Smooth muscle cell (in vitro differentiated cells): ENCODE measurements at regions not wholly inside any gene's neighbourhood (a gene's known extent, or its start where the extent isn't known, plus 50 kb on each side); places are given as distances from the start of the nearest gene placed in this dataset.
"Not testable (repeated sequence)": the region's sequence is repeated elsewhere in the genome, so short reads cannot be mapped to it uniquely, and the experiment has no call there.

Experiments
- DNase-seq: peaks from one replicate; lab custom pipeline; 2025; ENCODE audit not compliant: unreplicated experiment; lab: John Stamatoyannopoulos, UW
- H2AFZ ChIP-seq: fragments of 200-600 bp; sonication (generic); 2 replicates; pipeline ENCODE4 v1.6.0; 2016; ENCODE audit warnings: antibody characterized with exemption, low read depth, mild to moderate bottlenecking
- H3F3A ChIP-seq: fragments of 200-600 bp; sonication (generic); 2 replicates; pipeline ENCODE4 v1.6.0; 2017; ENCODE audit warnings: antibody characterized with exemption, low read depth
- H3K27ac ChIP-seq: fragments of 200-600 bp; sonication (generic); 2 replicates; pipeline ENCODE4 v1.5.1; 2016; ENCODE audit warnings: low read depth, mild to moderate bottlenecking
- H3K27me3 ChIP-seq: fragments of 200-600 bp; sonication (generic); 2 replicates; pipeline ENCODE4 v1.6.1; 2016; ENCODE audit warnings: low read depth, mild to moderate bottlenecking
- H3K36me3 ChIP-seq: fragments of 200-600 bp; sonication (generic); 2 replicates; pipeline ENCODE4 v1.5.1; 2016; ENCODE audit warnings: low read depth
- H3K4me1 ChIP-seq: fragments of 200-600 bp; sonication (generic); 2 replicates; pipeline ENCODE4 v1.5.1; 2016; ENCODE audit warnings: low read depth
- H3K4me2 ChIP-seq: fragments of 200-600 bp; sonication (generic); 2 replicates; pipeline ENCODE4 v1.6.0; 2016; ENCODE audit warnings: mild to moderate bottlenecking
- H3K4me3 ChIP-seq: fragments of 200-600 bp; sonication (generic); 2 replicates; pipeline ENCODE4 v1.5.1; 2016; ENCODE audit warnings: mild to moderate bottlenecking
- H3K79me2 ChIP-seq: fragments of 200-600 bp; sonication (generic); 2 replicates; pipeline ENCODE4 v1.6.0; 2016; ENCODE audit warnings: low read depth, mild to moderate bottlenecking
- H3K9ac ChIP-seq: fragments of 200-600 bp; sonication (generic); 2 replicates; pipeline ENCODE4 v1.6.0; 2016; ENCODE audit warnings: low read depth
- H3K9me3 ChIP-seq: fragments of 200-600 bp; sonication (generic); replicated peaks from 2 replicates; pipeline ENCODE4 v1.5.1; 2016; ENCODE audit warnings: low read depth
- H4K20me1 ChIP-seq: fragments of 200-600 bp; sonication (generic); 2 replicates; pipeline ENCODE4 v1.6.0; 2016; ENCODE audit warnings: low read depth
- WGBS: methylation state at CpG from one replicate; pipeline ENCODE4 v1.1.7; 2016; ENCODE audit warnings: low lambda C conversion rate; 5-methylcytosine and 5-hydroxymethylcytosine counted together
- TF ChIP-seq, protein P1 (sequence below): fragments of 200-600 bp; sonication (generic); IDR thresholded peaks from 2 replicates; pipeline ENCODE4 v1.5.1; 2017; ENCODE audit warnings: borderline replicate concordance, mild to moderate bottlenecking, antibody characterized with exemption; ENCODE audit not compliant: insufficient read depth, poor library complexity, severe bottlenecking

DNA sequence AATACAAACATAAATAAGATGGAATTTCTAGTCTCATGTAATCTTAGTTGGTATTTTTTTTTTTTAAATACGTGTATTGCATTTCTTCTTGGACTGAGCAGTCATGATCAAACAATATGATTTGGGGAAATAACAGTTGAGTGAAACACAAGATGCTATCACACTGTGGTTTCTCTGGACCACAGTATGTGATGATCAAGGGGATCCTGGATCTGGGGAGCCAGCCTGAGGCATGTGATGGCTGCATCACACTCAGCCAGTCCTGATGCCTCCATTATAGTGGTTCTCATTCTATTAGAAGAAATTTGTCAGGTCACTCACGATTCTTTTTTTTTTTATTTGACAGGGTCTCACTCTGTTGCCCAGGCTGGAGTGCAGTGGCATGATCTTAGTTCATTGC is 495.9 kb upstream of the POT1 start:
- WGBS, result 93% methylated on average over 2 of the region's 2 CpGs
- no peak overlapping the region for H3K4me3 ChIP-seq
- no peaks in the 10 kb centered on the region for H4K20me1 ChIP-seq
- H3K36me3 ChIP-seq, result no peaks in the 10 kb centered on the region
- no peak for DNase-seq
- H3K9ac ChIP-seq, result no peak overlapping the region
- no peaks in the 10 kb centered on the region for H3K9me3 ChIP-seq
- no peaks in the 10 kb centered on the region for H3K4me1 ChIP-seq
- H3K4me2 ChIP-seq, result no peak overlapping the region
- no peak overlapping the region for H3K27ac ChIP-seq
- no peaks in the 10 kb centered on the region for H3K27me3 ChIP-seq
- no peak overlapping the region for H2AFZ ChIP-seq
- no peaks in the 10 kb centered on the region for H3K79me2 ChIP-seq
- H3F3A ChIP-seq, result no peaks in the 10 kb centered on the region
- TF ChIP-seq, protein P1, sequence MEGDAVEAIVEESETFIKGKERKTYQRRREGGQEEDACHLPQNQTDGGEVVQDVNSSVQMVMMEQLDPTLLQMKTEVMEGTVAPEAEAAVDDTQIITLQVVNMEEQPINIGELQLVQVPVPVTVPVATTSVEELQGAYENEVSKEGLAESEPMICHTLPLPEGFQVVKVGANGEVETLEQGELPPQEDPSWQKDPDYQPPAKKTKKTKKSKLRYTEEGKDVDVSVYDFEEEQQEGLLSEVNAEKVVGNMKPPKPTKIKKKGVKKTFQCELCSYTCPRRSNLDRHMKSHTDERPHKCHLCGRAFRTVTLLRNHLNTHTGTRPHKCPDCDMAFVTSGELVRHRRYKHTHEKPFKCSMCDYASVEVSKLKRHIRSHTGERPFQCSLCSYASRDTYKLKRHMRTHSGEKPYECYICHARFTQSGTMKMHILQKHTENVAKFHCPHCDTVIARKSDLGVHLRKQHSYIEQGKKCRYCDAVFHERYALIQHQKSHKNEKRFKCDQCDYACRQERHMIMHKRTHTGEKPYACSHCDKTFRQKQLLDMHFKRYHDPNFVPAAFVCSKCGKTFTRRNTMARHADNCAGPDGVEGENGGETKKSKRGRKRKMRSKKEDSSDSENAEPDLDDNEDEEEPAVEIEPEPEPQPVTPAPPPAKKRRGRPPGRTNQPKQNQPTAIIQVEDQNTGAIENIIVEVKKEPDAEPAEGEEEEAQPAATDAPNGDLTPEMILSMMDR, result no peak

DNA sequence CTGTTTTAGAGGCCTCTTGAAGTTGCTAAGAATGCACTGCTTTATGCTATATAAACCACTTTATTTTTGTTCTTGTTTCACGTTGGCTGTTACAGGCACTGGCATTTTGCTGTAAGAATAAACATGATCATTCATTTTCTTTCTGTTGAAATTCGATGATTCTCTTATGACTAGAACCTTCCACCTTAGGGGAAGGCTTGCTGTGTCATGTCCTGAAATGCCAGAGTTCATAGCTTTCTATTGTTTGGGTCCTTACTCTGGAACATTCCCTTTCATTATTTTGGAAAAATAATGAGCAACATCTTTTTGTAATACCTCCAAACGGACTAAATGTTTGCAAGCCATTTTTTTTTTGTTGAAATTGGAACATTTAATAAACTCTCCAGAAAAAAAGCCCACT is 495.1 kb upstream of the POT1 start:
- DNase-seq, result no peak
- no peaks in the 10 kb centered on the region for H3K36me3 ChIP-seq
- no peaks in the 10 kb centered on the region for H3K9me3 ChIP-seq
- no peak overlapping the region for H3K4me3 ChIP-seq
- H3K4me1 ChIP-seq, result no peaks in the 10 kb centered on the region
- H3K27me3 ChIP-seq, result no peaks in the 10 kb centered on the region
- no peak overlapping the region for H3K9ac ChIP-seq
- H3K27ac ChIP-seq, result no peak overlapping the region
- no peaks in the 10 kb centered on the region for H4K20me1 ChIP-seq
- H3K4me2 ChIP-seq, result no peak overlapping the region
- H3F3A ChIP-seq, result no peaks in the 10 kb centered on the region
- TF ChIP-seq, protein P1, result no peak
- no peak overlapping the region for H2AFZ ChIP-seq
- H3K79me2 ChIP-seq, result no peaks in the 10 kb centered on the region
- 78% methylated on average over 3 of the region's 3 CpGs for WGBS

DNA sequence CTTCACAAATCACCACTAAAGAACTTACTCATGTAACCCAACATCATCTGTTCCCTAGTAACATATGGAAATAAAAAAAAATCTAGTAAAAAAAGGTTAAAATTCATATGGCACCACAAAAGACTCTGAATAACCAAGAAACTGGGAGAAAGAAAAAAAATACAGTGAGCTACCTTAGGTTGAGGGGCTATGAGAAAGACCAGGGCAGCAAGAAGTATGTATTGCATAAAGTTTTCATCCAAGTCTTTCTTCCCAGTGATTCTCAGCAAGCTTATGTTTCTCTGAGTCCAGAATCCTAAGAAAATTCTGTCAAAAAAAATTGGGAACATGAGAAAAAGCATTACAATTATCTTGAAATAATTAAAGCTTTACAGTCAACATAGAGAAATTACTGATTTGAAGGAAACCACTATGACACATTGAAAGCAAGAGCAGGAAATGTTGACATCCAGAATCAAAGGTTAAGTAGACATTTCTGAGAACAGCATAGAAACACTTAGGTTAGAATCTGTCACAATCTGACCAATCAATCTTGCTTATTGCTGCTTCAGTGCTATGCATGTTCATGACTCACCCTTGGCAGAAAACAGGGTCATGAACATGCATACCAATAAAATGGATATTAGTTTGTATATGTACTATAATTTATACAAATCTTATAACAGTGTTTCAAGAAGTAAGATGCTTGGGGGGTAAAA is 494.0 kb upstream of the POT1 start:
- TF ChIP-seq, protein P1, result no peak
- H3K27ac ChIP-seq, result no peak overlapping the region
- H4K20me1 ChIP-seq, result no peaks in the 10 kb centered on the region
- no peak overlapping the region for H2AFZ ChIP-seq
- H3K9me3 ChIP-seq, result no peaks in the 10 kb centered on the region
- no peaks in the 10 kb centered on the region for H3K36me3 ChIP-seq
- H3K4me1 ChIP-seq, result no peaks in the 10 kb centered on the region
- H3K27me3 ChIP-seq, result no peaks in the 10 kb centered on the region
- H3K9ac ChIP-seq, result no peak overlapping the region
- H3K4me3 ChIP-seq, result no peak overlapping the region
- H3F3A ChIP-seq, result no peaks in the 10 kb centered on the region
- no peaks in the 10 kb centered on the region for H3K79me2 ChIP-seq
- no peak for DNase-seq
- H3K4me2 ChIP-seq, result no peak overlapping the region

- H3F3A ChIP-seq, H3K79me2 ChIP-seq, H4K20me1 ChIP-seq, H3K27ac ChIP-seq, H3K4me2 ChIP-seq, DNase-seq, H3K36me3 ChIP-seq, H3K9ac ChIP-seq, H3K27me3 ChIP-seq, H2AFZ ChIP-seq, H3K9me3 ChIP-seq, H3K4me3 ChIP-seq, H3K4me1 ChIP-seq: not testable (repeated sequence)
- WGBS, result 96% methylated on average over 3 of the region's 3 CpGs
These were observed 491.8 kb upstream of the POT1 start for GRCh38 chr7:125421407-125421806.
